HG02763 (cell line): ENCODE measurements at regions not wholly inside any gene's neighbourhood (a gene's known extent, or its start where the extent isn't known, plus 50 kb on each side); places are given as distances from the start of the nearest gene placed in this dataset.

ENCODE experiments used
- ATAC-seq: cut with Tn5 transposase; IDR thresholded peaks from one replicate; pipeline ENCODE4 v1.9.1; 2021; ENCODE audit warnings: mild to moderate bottlenecking, moderate library complexity; ENCODE audit not compliant: unreplicated experiment

DNA sequence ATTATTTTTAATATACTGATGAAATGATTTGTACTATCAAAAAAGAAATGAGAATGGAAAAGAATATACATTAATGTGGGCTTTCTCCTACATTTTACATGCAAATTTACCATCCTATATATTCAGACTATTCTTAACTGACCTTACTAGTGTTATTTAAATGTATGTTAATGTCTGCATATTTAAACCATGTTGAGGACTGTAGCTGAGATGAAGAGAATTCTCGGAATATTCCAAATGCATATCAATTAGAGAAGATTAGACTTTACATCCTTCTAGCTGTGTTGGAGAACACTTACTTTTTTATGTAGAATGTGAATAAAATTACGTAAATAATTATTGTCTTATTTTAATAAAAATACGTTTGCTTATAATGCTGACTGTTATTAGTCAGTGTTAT, 990.1 kb upstream of the LRFN5 start:
- no peak for ATAC-seq

DNA sequence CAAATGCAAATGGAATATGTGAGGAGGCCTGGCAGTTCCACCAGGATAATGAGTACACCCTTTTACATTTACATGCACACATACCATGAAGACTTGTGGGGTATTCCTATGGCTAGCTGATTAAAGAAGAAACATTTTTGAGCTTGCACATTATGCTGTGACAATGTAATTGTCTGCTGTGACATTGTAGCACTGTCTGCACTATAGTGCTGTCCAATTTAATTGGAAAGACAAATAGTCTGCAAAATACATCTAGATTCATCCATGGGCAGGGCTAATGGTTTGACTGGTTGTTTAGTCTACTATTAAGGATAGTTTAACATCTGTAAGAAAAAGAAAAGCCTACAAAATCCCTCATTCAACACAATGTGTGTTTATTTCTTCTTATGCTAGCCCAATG, 1005.6 kb upstream of the LRFN5 start:
- no peak for ATAC-seq

DNA sequence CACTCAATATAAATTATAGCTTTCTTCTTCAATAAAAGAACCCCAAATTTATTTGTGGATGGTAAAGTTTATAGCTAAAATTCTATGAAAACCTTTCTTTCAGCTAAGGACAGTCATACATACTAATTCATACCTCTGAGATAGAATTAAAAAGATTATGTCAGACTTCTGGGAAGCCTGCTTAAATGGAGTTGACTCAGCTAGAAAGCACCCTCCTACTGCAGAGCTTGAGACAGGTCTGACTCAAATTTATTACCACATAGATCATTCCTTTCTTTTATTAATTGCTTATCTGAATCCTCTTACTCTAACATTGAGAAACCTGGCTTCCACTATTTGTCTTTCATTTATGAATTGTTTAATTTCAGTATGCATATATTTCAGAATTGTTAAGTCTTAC, 1007.0 kb upstream of the LRFN5 start:
- ATAC-seq: no peak

DNA sequence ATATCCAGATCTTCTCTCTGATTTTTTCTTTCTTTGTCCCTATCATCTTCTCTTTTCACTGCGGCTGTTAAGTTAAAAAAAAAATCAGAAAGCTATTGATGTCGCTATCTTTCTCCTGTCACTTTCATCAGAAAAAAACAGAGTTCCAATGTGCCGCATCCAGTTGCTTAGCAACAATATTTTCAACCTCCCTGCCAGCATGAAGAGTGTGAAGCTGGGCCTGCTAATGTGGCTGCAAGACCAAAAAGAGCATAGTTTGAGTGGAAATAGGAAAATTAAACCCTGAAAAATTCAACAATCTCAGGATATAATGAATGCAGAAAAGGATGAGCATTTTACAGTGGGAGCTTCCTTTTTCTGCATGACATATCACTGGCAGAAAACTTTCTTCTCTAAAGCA, 1025.4 kb upstream of the LRFN5 start:
- ATAC-seq: no peak

DNA sequence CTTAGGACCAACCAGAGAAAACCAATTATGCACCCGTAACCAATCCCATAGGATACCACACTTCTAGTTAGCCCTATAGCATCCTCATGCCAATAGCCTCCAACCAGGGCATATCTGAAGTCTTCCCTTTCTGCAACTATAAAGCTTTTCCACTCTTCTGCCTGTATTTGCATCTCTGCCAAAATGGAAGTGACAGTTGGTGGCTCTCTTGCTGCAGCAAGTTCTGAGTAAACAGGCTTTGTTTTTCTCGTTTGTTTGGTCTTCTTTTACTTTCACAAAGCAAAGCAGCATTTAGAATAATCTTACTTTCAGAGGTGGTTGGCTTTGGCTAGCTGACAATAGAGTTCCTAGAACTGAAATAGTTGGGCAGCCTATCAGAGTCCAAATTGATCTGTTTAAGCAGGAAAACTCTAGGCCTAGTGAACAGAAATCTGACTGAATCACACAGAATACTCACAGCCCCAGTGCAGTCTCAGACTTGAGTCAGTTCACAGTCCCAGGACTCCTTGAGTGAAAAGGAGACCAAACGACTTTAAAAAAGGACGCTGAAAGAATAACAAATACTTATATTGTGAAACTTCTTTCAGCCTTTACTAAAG, 1029.7 kb upstream of the LRFN5 start:
- ATAC-seq: no peak

DNA sequence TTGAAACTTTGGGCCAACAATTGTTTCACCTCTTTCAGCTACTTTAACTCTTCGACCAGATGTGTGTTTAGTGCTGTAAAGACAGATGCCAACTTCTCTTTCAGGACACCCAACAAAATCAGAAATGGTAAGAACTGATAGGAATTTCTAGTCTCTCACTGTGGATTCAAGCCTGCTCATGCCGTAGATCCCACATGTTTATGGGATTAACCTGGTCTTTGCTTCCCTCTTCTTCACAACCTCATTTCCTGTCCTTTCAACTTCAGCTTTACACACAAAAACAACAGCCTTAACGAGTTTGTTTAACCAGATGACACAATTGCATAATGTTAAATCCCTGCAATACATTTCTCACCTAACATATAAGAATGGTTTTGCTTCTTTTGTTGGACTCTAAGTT, 1031.9 kb upstream of the LRFN5 start:
- no peak for ATAC-seq

DNA sequence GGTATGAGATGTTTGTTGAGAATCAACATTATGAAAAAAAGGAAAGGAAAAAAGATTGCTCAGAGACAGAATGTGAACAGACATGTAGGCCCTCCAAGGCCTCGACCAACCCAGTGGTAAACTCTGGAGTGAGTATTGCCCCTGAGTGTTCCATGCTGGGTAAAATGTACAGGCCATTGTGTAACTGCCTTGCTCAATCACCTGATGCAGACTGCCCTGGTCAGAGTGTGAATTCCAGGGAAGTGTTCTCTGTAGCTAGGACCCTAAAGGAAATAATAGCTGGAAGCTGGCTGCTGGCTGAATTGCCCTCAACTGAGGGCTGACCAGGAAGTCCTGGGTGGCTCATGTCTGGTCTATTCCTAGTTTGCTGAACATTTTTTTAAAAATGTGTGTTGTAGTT, 1081.4 kb upstream of the LRFN5 start:
- ATAC-seq: no peak

DNA sequence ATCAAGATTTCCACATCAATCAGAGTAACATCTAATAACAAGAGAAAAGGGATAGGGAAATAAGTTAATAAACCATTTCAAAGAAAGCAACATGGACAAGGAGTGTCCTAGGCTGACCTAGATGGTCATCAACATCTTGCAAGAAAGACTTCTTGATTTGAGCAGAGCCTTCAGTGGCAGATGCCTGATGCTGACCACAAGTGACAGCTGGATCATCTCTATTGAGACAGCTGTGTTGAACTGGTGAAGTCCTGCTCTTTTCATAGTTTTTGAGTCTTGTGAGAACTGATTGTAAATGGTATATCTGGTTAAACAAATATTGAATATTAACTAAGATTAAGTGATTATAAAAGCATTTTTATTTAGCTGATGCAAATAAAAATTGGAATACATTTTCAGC, 1083.6 kb upstream of the LRFN5 start:
- ATAC-seq: no peak

DNA sequence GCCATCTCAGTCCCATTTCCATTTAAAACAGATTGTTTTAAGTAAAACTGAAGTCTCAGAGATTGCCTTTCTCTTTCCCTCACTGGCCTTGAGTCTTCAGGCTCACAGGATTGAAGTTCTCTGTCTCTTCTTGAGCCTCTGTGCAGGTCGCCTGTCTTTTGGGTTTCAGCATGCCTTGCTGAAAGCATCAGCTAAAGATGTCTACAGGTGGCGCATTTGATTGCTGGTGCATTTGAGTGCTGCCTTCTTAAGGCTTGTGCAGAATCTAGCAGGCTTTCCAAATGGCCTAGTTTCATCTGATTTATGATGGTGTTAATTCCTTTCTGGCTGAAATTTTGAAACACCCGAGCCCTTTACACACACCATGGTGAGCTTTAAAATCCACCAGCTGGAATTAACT, 1062.2 kb upstream of the FBXO33 start:
- no peak for ATAC-seq

DNA sequence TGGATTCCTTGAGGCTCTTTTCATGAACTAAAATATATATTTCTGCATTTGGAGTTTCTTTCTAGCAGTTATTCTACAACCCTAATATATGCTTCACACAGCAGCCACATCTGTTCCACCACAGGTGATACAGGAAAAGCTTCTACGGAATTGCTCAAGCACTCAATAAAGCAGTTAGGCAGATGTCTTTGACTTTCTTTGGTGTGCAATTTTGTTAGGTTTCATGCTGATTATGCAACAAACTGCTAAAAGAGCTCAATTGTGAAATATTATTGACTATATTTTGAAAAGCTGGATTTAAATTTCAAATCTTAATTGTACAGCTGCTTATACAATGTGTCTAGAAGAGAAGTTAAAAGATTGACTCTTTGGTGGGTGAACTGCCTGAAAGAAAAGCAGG, 1055.6 kb upstream of the FBXO33 start:
- ATAC-seq: no peak

DNA sequence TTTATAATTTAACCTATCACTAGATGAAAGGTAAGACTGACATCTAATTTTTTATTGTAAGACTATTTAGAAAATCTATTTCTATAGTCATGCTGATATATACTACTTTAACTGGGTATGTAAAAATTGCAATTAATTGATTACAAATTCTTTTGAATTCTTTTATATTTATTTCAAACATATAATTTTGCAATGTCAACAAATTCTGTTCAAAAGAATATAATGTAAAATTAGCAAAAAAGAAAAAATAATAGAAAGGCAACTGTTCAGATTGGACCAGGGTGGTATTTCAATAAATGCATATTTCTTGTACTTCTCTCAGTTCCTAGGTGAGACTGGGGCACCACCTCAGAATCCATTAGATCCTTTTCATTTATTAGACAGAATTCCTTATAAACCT, 1053.5 kb upstream of the FBXO33 start:
- no peak for ATAC-seq

DNA sequence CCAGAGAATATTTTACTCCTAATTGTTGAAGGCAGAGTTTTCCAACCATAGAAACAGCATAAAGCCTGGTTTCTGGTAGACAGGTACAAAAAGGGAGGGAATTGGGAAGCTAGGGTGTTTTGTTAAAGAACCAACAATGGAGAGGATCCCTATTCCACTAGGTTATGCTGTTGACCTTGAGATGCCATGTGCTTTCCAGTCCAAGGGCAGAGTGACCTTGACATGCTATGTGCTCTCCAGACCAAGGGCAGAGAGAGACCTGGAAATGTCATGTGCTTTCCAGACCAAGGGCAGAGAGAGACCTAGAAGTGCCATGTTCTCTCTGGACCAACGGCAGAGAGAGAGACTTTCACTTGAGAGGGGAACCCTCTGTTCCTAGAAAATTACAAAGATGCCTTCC, 1043.8 kb upstream of the FBXO33 start:
- no peak for ATAC-seq

DNA sequence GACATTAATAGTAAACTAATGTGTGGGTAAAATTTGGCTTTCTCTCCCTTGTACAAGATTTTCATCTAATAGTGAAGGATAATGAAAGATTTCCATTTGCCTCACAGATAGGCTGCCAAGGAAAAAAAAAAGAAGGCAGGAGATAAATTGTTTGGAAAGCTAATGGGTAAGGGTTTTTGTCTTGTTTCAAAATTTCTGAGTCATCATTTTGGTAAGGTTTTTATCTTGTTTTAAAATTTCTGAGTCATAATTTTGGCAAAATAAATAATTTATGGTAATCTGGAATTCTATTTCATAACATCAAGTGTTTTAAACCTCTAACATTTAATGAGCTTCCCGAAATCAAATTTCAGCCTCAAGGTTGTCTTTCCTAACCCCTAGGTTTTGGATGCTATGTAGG, 1035.7 kb upstream of the FBXO33 start:
- no peak for ATAC-seq

DNA sequence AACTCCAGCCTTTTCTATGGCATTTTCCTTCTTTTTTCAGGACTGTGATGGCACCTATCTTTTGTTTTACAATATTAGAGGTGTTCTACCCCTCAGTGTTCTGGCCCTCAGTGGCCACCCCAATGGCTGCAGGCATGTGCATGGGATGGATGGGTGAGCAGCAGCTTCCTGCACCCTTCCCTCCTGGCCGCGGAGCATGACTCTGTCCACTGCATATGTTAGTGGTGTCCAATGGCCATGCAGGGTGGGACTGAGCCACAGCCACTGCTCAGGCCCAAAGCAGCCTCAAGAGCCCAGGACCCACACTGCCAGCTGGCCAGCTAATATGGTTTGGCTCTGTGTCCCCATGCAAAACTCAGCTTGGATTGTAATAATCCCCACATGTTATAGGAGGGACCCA, 1032.3 kb upstream of the FBXO33 start:
- ATAC-seq: no peak

DNA sequence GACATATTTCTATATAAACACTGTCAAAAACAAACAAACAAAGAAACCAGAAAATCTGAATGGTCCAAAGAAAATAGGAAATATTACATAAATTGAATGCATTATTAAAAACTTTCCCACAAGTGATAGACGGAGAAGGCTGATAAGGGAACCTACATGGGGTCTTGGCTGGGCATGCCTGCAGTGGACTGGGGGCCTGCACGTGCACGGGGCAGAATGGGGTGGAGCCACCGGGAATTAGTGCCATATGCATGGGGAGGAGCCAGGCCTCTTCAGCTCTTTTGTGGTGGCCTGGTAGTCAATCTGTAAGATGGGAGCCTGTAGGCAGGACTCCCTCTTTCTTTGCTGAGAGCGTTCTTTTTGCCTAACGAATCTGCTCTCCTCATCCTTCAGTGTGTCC, 1031.7 kb upstream of the FBXO33 start:
- no peak for ATAC-seq

DNA sequence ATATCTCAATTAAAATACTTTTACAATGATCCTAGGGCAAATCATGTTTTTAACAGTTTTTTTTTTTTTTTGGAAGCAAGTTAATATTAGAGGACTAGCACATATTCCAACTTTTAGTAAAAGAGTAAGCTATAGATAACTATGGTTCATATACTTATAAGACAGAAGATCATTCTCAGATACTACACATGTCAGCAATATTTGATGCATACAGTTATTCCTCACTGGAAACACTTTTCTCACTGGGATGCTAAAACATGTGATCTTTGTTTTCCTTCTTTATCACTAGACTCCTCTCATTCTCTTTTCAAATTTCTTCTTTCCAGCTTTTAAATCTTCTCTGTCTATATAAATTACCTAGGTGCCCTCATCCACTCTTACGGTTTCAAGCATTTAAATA, 1020.4 kb upstream of the FBXO33 start:
- ATAC-seq: no peak

DNA sequence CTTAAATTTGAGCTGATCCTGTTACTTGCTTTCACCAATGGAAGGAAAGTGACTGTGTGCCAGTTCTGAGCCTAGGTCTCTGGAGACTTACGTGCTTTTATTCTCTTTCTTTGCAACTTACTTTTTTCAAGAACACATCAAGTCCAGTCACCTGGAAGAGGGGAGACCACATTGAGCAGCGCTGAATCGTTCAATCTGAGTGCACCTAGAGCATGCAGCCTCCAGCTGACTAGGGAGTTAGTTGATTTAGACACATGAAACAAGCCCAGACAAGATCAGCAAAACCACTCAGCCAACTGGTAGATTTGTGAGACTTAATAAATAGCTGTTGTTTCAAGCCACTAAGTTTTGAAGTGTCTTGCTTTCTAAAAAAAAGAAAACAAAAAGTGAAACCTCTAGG, 1014.8 kb upstream of the FBXO33 start:
- ATAC-seq: no peak

DNA sequence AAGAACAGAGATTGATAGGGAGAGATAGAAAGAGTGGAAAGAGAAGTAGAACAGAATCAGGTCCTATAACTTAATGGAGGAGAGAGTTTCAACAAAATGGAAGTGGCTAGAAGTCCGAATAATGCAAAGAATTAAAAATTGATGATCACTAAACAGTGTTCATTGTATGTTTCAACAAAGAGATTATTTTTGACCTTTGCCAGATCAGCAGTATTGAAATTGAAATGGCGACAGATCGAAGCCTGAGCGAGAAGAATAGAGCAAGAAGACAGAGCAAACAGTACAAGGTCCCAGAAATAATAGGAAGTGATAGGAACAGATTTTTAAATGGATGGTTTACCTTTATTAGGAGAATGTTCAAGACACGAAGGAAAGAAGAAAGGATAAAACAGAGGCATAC, 1012.8 kb upstream of the FBXO33 start:
- no peak for ATAC-seq

DNA sequence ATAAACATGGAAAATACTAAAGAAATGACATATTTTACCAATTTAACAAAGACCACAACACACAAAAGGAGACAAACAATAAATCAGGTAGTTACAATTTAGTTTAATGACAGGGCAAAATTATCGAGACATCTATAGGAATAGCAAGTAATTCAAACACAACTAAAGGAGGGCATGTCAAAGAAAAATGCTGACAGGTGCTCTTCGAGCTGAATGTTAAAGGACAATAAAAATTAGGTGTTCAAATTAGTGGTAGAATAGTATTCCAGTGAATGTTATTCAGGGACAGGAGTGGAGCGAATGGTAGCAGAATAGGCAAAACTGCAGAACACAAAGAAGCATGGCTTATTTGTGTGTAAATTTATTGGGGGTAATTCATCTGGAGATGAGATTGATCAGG, 1004.3 kb upstream of the FBXO33 start:
- no peak for ATAC-seq

DNA sequence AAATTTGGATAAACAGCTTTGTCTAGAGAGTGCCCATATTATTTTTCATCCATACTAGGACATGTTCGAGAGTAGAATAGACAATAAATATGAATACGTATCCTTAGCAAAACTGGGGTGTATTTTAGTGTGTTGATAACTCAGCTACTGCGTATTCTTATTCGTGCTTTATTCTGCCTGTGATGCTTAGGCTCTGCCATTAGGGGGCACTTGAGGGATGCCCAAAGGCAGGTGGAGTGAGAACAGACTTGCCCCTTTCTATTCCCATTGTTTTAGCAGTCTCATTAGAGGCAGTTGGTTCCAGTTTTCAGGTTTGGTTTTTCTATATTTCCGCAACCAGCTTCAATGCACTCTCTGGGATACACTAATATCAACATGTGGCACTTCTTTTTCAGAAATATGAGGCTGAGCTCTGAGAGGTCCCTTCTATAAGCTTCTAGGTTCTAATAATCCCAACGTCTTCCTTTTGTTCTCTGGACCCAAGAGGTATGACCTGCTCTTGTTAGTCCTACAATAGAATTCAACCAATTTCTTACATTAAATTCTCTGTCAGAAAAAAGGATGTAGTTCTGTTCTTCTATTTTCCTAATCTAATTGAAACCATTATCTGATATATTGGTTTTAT, 985.7 kb upstream of the FBXO33 start:
- ATAC-seq: no peak

DNA sequence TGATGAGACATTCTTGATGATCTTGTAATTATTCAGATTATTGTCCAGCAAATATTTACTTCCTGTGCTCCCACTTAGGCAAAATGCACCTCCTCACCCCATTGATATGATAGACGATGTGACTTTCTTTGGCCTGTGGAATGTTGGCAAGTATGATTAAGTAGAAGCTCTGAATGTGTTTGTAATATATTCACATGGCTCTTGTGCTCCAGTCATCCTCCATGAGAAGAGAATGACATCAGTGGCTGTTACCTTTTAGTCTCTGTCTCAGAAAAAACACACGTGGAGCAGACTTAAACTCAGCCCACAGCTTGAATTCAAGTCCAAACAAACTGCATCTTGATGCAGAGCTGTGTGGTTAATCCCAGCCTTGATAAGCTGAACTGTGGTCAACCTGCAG, 984.3 kb upstream of the FBXO33 start:
- ATAC-seq: no peak

DNA sequence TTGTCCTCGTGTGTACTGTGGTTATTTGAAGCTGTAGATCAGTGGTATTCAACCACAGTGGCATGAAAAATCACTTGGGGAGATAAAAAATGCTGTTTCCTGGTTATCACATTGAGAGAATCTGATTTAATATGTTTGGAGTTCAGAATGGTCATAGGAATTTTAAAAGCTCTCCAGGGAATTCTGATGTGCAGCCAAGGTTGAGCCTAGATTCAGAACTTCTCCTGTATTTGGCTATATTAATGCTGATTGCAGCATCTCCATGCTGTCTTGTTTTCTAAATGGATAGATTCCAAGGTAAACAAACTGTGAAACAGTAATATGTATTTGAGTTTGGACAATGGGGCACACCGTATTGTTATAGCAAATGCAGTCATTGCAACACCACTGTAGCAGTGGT, 982.2 kb upstream of the FBXO33 start:
- ATAC-seq: no peak

DNA sequence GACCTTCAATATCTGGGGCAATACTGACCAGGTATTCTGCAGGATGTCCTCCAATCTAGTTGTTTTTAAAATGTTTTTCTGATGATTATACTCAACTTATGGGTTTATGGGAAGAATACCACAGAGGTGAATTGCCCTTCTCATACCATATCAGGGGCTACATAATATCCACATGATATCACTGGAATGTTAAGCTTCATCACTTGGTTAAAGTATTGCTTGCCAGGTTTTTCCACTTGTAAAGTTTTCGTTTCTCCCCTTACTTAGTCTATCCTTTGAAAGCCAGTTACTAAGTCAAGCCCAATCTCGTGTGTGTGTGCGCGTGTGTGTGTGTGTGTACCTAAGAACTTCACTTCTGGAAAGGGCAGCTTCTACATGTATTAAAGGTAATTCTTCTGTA, 980.9 kb upstream of the FBXO33 start:
- no peak for ATAC-seq
